Pancreas (tissue), 10 donors: ENCODE measurements at regions not wholly inside any gene's neighbourhood (a gene's known extent, or its start where the extent isn't known, plus 50 kb on each side); places are given as distances from the start of the nearest gene placed in this dataset.

Experiments
- ATAC-seq, 4 donors: fragments of 200-7000 bp; cut with Tn5 transposase; one replicate each; pipeline versions ENCODE4 v1.8.0 to v1.9.1; 2020; ENCODE audit warnings: mild to moderate bottlenecking in 4 of 4, moderate library complexity in 4 of 4
- DNase-seq, 6 donors: peaks; one replicate each; pipeline ENCODE4 v3.0.0-alpha.2; 2020
- FAIRE-seq: peaks from 2 replicates; lab custom pipeline; 2012; peaks lifted over from hg19 to GRCh38; lab: Jason Lieb, UNC
- H3K27ac ChIP-seq, 4 donors: fragments of 200-600 bp; sonication (generic); 1 replicate in 3 of 4; 2 replicates in 1 of 4; pipeline versions ENCODE4 v1.5.0 to v1.8.0; 2020
- H3K27me3 ChIP-seq, 4 donors: fragments of 200-600 bp; one replicate each; pipeline ENCODE4 v1.8.0; 2021
- H3K36me3 ChIP-seq, 3 donors: fragments of 200-600 bp; sonication (generic) in 1 of 3; one replicate each; pipeline versions ENCODE4 v1.5.0 to v1.8.0; 2020 to 2021
- H3K4me1 ChIP-seq, 3 donors: fragments of 200-600 bp; one replicate each; pipeline ENCODE4 v1.8.0; 2021
- H3K4me3 ChIP-seq, 4 donors: fragments of 200-600 bp; sonication (generic) in 2 of 4; one replicate each; pipeline versions ENCODE4 v1.5.0 to v1.8.0; 2020 to 2021
- H3K9me3 ChIP-seq, 4 donors: fragments of 200-600 bp; one replicate each; pipeline ENCODE4 v1.8.0; 2021
- WGBS, 2 donors: extraction: QIAGEN DNeasy Blood & Tissue Kit; methylation state at CpG; one replicate each; pipeline ENCODE4 v1.1.7; 2013; 5-methylcytosine and 5-hydroxymethylcytosine counted together
- intact Hi-C, 3 donors: fragments of 100-400 bp; cut with DNase I; formaldehyde crosslinking; loops; one replicate each; pipeline versions ENCODE4 v1.11.1 to v1.14.2; 2022
- TF ChIP-seq, protein P1 (sequence below), 4 donors: fragments of 200-600 bp; sonication (generic) in 3 of 4; IDR thresholded peaks; one replicate each; pipeline versions ENCODE4 v1.5.0 to v1.8.0; 2021; ENCODE audit warnings: antibody characterized with exemption in 4 of 4
- donor health status: healthy with polysubstance abuse.
- donor health status: DM: no; HTN: no; CAD: no; lungs with moderate emphysema.
- donor health status: DM: no; HTN: no; CAD: no.
- donor health status: control.
- donor health status: control.
- donor health status: Bipolar disorder and iron deficiency.
- donor health status: DM: yes; HTN: yes; CAD: no.
- donor health status: DM: no; HTN: no; CAD: no.
- donor health status: DM: no; HTN: no; CAD: no.
- donor health status: DM: yes; HTN: yes; CAD: no.

DNA sequence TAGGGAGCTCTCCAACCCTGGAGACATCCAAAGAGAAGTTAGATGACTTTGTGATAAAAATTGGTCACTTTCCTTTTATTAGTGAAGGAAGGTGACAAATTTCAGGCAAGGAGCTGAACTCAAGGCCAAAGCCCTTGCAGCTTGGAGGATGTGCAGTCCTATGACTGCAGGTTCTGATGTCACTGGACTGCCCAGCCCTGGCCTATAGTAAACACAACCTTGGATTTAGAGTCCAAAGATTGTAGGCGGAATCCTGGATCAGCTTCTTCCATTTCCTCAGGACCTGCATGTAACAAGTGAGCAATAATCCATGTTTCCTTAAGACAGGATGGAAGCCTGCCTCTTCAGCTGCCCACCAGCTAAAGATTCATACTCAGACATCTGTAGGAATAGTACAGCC lies 169.3 kb upstream of the ZC3H12A start:
- no peak for ATAC-seq
- DNase-seq: no peak

DNA sequence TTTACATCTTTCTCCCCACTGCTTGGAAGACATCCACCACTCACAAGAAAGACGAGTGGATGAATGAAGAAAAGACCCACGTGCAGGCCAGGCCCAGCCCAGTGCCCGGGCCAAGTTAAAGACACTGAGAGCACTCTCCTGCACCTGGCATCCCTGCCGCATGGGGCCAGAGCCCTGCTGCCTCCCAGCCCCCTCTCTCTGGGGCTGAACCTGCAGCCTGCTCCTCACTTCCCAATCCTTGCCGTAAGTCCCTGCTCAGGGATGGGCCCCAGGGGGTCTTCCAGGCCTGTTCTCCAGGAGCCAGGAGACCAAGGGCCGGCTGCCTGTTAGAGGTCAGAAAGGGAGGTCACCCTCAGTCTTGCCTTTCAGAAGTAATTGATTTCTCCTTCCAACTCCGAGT lies 168.5 kb upstream of the ZC3H12A start:
- WGBS, 2 donors: 56 to 64% methylated on average over 7 of the region's 7 CpGs
- Histone ChIP-seq H3K36me3 (no peaks in the 10 kb centered on the region), H3K27ac (no peak overlapping the region), H3K4me1 (no peaks in the 10 kb centered on the region), H3K9me3 (no peaks in the 10 kb centered on the region), H3K27me3 (no peaks in the 10 kb centered on the region), H3K4me3 (no peak overlapping the region)
- intact Hi-C loops: no loop called here
- DNase-seq (no peak), FAIRE-seq (no peak), ATAC-seq (no peak)
- TF ChIP-seq, protein P1, sequence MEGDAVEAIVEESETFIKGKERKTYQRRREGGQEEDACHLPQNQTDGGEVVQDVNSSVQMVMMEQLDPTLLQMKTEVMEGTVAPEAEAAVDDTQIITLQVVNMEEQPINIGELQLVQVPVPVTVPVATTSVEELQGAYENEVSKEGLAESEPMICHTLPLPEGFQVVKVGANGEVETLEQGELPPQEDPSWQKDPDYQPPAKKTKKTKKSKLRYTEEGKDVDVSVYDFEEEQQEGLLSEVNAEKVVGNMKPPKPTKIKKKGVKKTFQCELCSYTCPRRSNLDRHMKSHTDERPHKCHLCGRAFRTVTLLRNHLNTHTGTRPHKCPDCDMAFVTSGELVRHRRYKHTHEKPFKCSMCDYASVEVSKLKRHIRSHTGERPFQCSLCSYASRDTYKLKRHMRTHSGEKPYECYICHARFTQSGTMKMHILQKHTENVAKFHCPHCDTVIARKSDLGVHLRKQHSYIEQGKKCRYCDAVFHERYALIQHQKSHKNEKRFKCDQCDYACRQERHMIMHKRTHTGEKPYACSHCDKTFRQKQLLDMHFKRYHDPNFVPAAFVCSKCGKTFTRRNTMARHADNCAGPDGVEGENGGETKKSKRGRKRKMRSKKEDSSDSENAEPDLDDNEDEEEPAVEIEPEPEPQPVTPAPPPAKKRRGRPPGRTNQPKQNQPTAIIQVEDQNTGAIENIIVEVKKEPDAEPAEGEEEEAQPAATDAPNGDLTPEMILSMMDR (IDR thresholded peaks at IDR 0.05): no peak

More for the DNA sequence above, 169.3 kb upstream of the ZC3H12A start:
- Histone ChIP-seq H3K9me3 (no peaks in the 10 kb centered on the region), H3K27ac (no peak overlapping the region), H3K4me3 (no peak overlapping the region), H3K4me1 (no peaks in the 10 kb centered on the region), H3K36me3 (no peaks in the 10 kb centered on the region), H3K27me3 (no peaks in the 10 kb centered on the region)
- 77 to 90% methylated on average over 1 of the region's 1 CpG for WGBS, 2 donors
- TF ChIP-seq, protein P1 (IDR thresholded peaks at IDR 0.05): no peak
- intact Hi-C loops: no loop called here
- no peak for FAIRE-seq

- no peak for FAIRE-seq
- no peaks in the 10 kb centered on the region for H3K27me3 ChIP-seq
- no peaks in the 10 kb centered on the region for H3K36me3 ChIP-seq
- no peak for DNase-seq
- intact Hi-C loops: no loop called here
- TF ChIP-seq, protein P1 (IDR thresholded peaks at IDR 0.05): no peak
- H3K4me1 ChIP-seq: no peaks in the 10 kb centered on the region
- no peaks in the 10 kb centered on the region for H3K9me3 ChIP-seq
- no peak overlapping the region for H3K27ac ChIP-seq
- WGBS, 2 donors: 70 to 78% methylated on average over 4 of the region's 4 CpGs
- ATAC-seq: no peak
- no peak overlapping the region for H3K4me3 ChIP-seq
These were observed 167.9 kb upstream of the ZC3H12A start for GRCh38 chr1:37306461-37306860.

- FAIRE-seq (no peak), DNase-seq (no peak), ATAC-seq (no peak)
- Histone ChIP-seq H3K4me3 (no peak overlapping the region), H3K4me1 (no peaks in the 10 kb centered on the region), H3K27me3 (no peaks in the 10 kb centered on the region), H3K9me3 (no peaks in the 10 kb centered on the region), H3K27ac (no peak overlapping the region), H3K36me3 (no peaks in the 10 kb centered on the region)
- 74 to 80% methylated on average over 11 of the region's 11 CpGs for WGBS, 2 donors
- TF ChIP-seq, protein P1 (IDR thresholded peaks at IDR 0.05): no peak
- intact Hi-C loops: no loop called here
These were observed 167.5 kb upstream of the ZC3H12A start for GRCh38 chr1:37306871-37307270.

- WGBS, 2 donors: 48 to 54% methylated on average over 25 of the region's 25 CpGs
- FAIRE-seq (no peak), ATAC-seq (no peak), DNase-seq (no peak)
- TF ChIP-seq, protein P1 (IDR thresholded peaks at IDR 0.05): no peak
- no peaks in the 10 kb centered on the region for H3K36me3 ChIP-seq
- no peak overlapping the region for H3K27ac ChIP-seq
- H3K27me3 ChIP-seq: no peaks in the 10 kb centered on the region
- no peaks in the 10 kb centered on the region for H3K9me3 ChIP-seq
- H3K4me3 ChIP-seq: no peak overlapping the region
- no peaks in the 10 kb centered on the region for H3K4me1 ChIP-seq
- intact Hi-C loops: no loop called here
These were observed 166.1 kb upstream of the ZC3H12A start for GRCh38 chr1:37308031-37308960.
